Mucosa of rectum (tissue), 2 donors: ENCODE measurements at regions not wholly inside any gene's neighbourhood (a gene's known extent, or its start where the extent isn't known, plus 50 kb on each side); places are given as distances from the start of the nearest gene placed in this dataset.

Source experiments
- H3K27ac ChIP-seq, 2 donors: one replicate each; pipeline ENCODE4 v1.7.0; 2013; ENCODE audit warnings: inconsistent platforms in 2 of 2, low read depth in 2 of 2, low read length in 2 of 2
- H3K27me3 ChIP-seq, 2 donors: one replicate each; pipeline ENCODE4 v1.7.0; 2013; ENCODE audit warnings: low read length in 2 of 2; ENCODE audit not compliant: control insufficient read depth in 2 of 2, insufficient read depth in 2 of 2
- H3K36me3 ChIP-seq, 2 donors: one replicate each; pipeline ENCODE4 v1.7.0; 2013; ENCODE audit warnings: low read length in 2 of 2; ENCODE audit not compliant: control insufficient read depth in 2 of 2, insufficient read depth in 2 of 2
- H3K4me1 ChIP-seq, 2 donors: one replicate each; pipeline ENCODE4 v1.7.0; 2013; ENCODE audit warnings: low read length in 2 of 2, mild to moderate bottlenecking in 1 of 2; ENCODE audit not compliant: control insufficient read depth in 2 of 2, insufficient read depth in 2 of 2
- H3K4me3 ChIP-seq, 2 donors: one replicate each; pipeline ENCODE4 v1.7.0; 2013; ENCODE audit warnings: low read length in 2 of 2
- H3K9ac ChIP-seq, 2 donors: one replicate each; pipeline ENCODE4 v1.7.0; 2013; ENCODE audit warnings: low read length in 2 of 2, low read depth in 1 of 2, mild to moderate bottlenecking in 1 of 2
- H3K9me3 ChIP-seq, 2 donors: one replicate each; pipeline ENCODE4 v1.7.0; 2013; ENCODE audit warnings: low read length in 2 of 2; ENCODE audit not compliant: control insufficient read depth in 2 of 2
- donor health status: healthy.
- donor health status: Normal muscosa, but diverticular disease.

- Histone ChIP-seq H3K27me3 (no peaks in the 10 kb centered on the region), H3K4me1 (no peaks in the 10 kb centered on the region), H3K36me3 (no peaks in the 10 kb centered on the region), H3K9ac (no peak overlapping the region), H3K27ac (no peak overlapping the region), H3K4me3 (no peak overlapping the region), H3K9me3 (no peaks in the 10 kb centered on the region)
Measured at GRCh38 chr9:108012405-108012804, 522.8 kb upstream of the KLF4 start.

- H3K9ac ChIP-seq, result no peak overlapping the region
- no peaks in the 10 kb centered on the region for H3K4me1 ChIP-seq
- H3K9me3 ChIP-seq, result no peaks in the 10 kb centered on the region
- H3K27ac ChIP-seq, result no peak overlapping the region
- H3K36me3 ChIP-seq, result no peaks in the 10 kb centered on the region
- H3K27me3 ChIP-seq, result no peaks in the 10 kb centered on the region
- H3K4me3 ChIP-seq, result no peak overlapping the region
Measured at GRCh38 chr9:108003526-108003925, 514.0 kb upstream of the KLF4 start.

- H3K36me3 ChIP-seq, result no peaks in the 10 kb centered on the region
- H3K9me3 ChIP-seq, result no peaks in the 10 kb centered on the region
- no peak overlapping the region for H3K27ac ChIP-seq
- no peak overlapping the region for H3K9ac ChIP-seq
- H3K4me1 ChIP-seq, result no peaks in the 10 kb centered on the region
- no peak overlapping the region for H3K4me3 ChIP-seq
- H3K27me3 ChIP-seq, result no peaks in the 10 kb centered on the region
Measured at GRCh38 chr9:108002371-108002956, 512.9 kb upstream of the KLF4 start.

GRCh38 chr9:108001237-108001636 lies 511.7 kb upstream of the KLF4 start:
- Histone ChIP-seq H3K36me3 (no peaks in the 10 kb centered on the region), H3K27ac (no peak overlapping the region), H3K4me1 (no peaks in the 10 kb centered on the region), H3K27me3 (no peaks in the 10 kb centered on the region), H3K9me3 (no peaks in the 10 kb centered on the region), H3K4me3 (no peak overlapping the region), H3K9ac (no peak overlapping the region)

GRCh38 chr9:107999890-108000289 lies 510.3 kb upstream of the KLF4 start:
- Histone ChIP-seq H3K27ac (no peak overlapping the region), H3K36me3 (no peaks in the 10 kb centered on the region), H3K4me3 (no peak overlapping the region), H3K9me3 (no peaks in the 10 kb centered on the region), H3K4me1 (no peaks in the 10 kb centered on the region), H3K9ac (no peak overlapping the region), H3K27me3 (no peaks in the 10 kb centered on the region)

- Histone ChIP-seq H3K9me3 (no peaks in the 10 kb centered on the region), H3K4me3 (no peak overlapping the region), H3K27ac (no peak overlapping the region), H3K36me3 (no peaks in the 10 kb centered on the region), H3K9ac (no peak overlapping the region), H3K27me3 (no peaks in the 10 kb centered on the region), H3K4me1 (no peaks in the 10 kb centered on the region)
Measured at GRCh38 chr9:107999011-107999410, 509.4 kb upstream of the KLF4 start.

- Histone ChIP-seq H3K4me3 (no peak overlapping the region), H3K4me1 (no peaks in the 10 kb centered on the region), H3K36me3 (no peaks in the 10 kb centered on the region)
Measured at GRCh38 chr9:107994648-107995047, 505.1 kb upstream of the KLF4 start.

GRCh38 chr9:107992271-107992670 lies 502.7 kb upstream of the KLF4 start:
- Histone ChIP-seq H3K4me3 (no peak overlapping the region), H3K9ac (no peak overlapping the region), H3K36me3 (no peaks in the 10 kb centered on the region)

More at GRCh38 chr9:107994648-107995047, 505.1 kb upstream of the KLF4 start:
- no peaks in the 10 kb centered on the region for H3K9me3 ChIP-seq
- H3K27ac ChIP-seq, result no peak overlapping the region
- no peak overlapping the region for H3K9ac ChIP-seq
- no peaks in the 10 kb centered on the region for H3K27me3 ChIP-seq

GRCh38 chr9:107991581-107991980 lies 502.0 kb upstream of the KLF4 start:
- no peaks in the 10 kb centered on the region for H3K36me3 ChIP-seq
- H3K27ac ChIP-seq, result no peak overlapping the region
- H3K9ac ChIP-seq, result no peak overlapping the region
- no peaks in the 10 kb centered on the region for H3K4me1 ChIP-seq
- H3K4me3 ChIP-seq, result no peak overlapping the region
- no peaks in the 10 kb centered on the region for H3K9me3 ChIP-seq
- H3K27me3 ChIP-seq, result no peaks in the 10 kb centered on the region

More at GRCh38 chr9:107992271-107992670, 502.7 kb upstream of the KLF4 start:
- H3K4me1 ChIP-seq, result no peaks in the 10 kb centered on the region
- H3K27me3 ChIP-seq, result no peaks in the 10 kb centered on the region
- no peak overlapping the region for H3K27ac ChIP-seq
- H3K9me3 ChIP-seq, result no peaks in the 10 kb centered on the region

- Histone ChIP-seq H3K27ac (no peak overlapping the region), H3K4me1 (no peaks in the 10 kb centered on the region), H3K9ac (no peak overlapping the region), H3K4me3 (no peak overlapping the region), H3K36me3 (no peaks in the 10 kb centered on the region), H3K9me3 (no peaks in the 10 kb centered on the region), H3K27me3 (no peaks in the 10 kb centered on the region)
Measured at GRCh38 chr9:107989544-107989943, 500.0 kb upstream of the KLF4 start.

GRCh38 chr9:107989099-107989498 lies 499.5 kb upstream of the KLF4 start:
- no peak overlapping the region for H3K4me3 ChIP-seq
- no peaks in the 10 kb centered on the region for H3K4me1 ChIP-seq
- H3K36me3 ChIP-seq, result no peaks in the 10 kb centered on the region
- H3K27ac ChIP-seq, result no peak overlapping the region
- H3K27me3 ChIP-seq, result no peaks in the 10 kb centered on the region
- no peak overlapping the region for H3K9ac ChIP-seq
- no peaks in the 10 kb centered on the region for H3K9me3 ChIP-seq
